GM06990 (cell line): ENCODE measurements at regions not wholly inside any gene's neighbourhood (a gene's known extent, or its start where the extent isn't known, plus 50 kb on each side); places are given as distances from the start of the nearest gene placed in this dataset.

Experiments used
- DNase-seq: peaks from one replicate; pipeline ENCODE4 v3.0.0-alpha.2; 2011; ENCODE audit not compliant: insufficient read length; ENCODE audit errors: extremely low read depth
- H3K27me3 ChIP-seq: replicated peaks from 2 replicates; pipeline ENCODE4 v1.6.0; 2011; ENCODE audit warnings: low read length; ENCODE audit not compliant: control insufficient read depth, insufficient read depth
- H3K36me3 ChIP-seq: 2 replicates; pipeline ENCODE4 v1.5.1; 2011; ENCODE audit warnings: low read length; ENCODE audit not compliant: control insufficient read depth, insufficient read depth
- H3K4me3 ChIP-seq: replicated peaks from 2 replicates; pipeline ENCODE4 v1.5.1; 2011; ENCODE audit warnings: low read depth, mild to moderate bottlenecking, control low read depth, low read length
- TF ChIP-seq, protein P1 (sequence below): IDR thresholded peaks from 2 replicates; pipeline ENCODE4 v1.5.1; 2011; ENCODE audit warnings: low read length, control low read depth, mild to moderate bottlenecking, inconsistent platforms; ENCODE audit not compliant: insufficient read depth, poor library complexity, severe bottlenecking

GRCh38 chr1:115564201-115564600, 77.6 kb upstream of the VANGL1 start:
- no peak for DNase-seq
- H3K36me3 ChIP-seq: no peaks in the 10 kb centered on the region
- H3K27me3 ChIP-seq: no peaks in the 10 kb centered on the region
- TF ChIP-seq, protein P1, sequence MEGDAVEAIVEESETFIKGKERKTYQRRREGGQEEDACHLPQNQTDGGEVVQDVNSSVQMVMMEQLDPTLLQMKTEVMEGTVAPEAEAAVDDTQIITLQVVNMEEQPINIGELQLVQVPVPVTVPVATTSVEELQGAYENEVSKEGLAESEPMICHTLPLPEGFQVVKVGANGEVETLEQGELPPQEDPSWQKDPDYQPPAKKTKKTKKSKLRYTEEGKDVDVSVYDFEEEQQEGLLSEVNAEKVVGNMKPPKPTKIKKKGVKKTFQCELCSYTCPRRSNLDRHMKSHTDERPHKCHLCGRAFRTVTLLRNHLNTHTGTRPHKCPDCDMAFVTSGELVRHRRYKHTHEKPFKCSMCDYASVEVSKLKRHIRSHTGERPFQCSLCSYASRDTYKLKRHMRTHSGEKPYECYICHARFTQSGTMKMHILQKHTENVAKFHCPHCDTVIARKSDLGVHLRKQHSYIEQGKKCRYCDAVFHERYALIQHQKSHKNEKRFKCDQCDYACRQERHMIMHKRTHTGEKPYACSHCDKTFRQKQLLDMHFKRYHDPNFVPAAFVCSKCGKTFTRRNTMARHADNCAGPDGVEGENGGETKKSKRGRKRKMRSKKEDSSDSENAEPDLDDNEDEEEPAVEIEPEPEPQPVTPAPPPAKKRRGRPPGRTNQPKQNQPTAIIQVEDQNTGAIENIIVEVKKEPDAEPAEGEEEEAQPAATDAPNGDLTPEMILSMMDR: no peak
- H3K4me3 ChIP-seq: no peak overlapping the region

GRCh38 chr1:115560027-115560426, 81.7 kb upstream of the VANGL1 start:
- Histone ChIP-seq H3K36me3 (no peaks in the 10 kb centered on the region), H3K4me3 (no peak overlapping the region), H3K27me3 (no peaks in the 10 kb centered on the region; the same call in 1 of the 2 replicates)
- TF ChIP-seq, protein P1: no peak
- no peak for DNase-seq

DNA sequence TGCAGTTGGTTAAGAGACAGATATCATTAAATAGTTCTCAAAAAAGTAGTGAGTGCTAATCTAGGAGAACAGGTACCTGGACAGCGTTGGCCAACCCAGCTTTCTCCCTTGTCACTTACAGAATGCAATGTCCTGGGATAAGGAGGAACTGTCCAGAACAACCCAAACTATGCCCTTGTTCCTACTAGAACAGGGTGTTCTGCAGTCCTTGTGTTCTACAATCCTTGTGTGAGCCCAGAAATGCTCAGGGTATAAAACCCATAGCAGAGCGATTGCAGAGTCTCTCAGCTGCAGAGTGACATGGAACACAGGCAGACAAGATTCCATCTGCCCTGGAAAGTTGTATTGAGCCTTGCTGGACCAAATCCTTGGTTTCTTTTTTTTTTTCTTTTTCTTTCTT, 83.5 kb upstream of the VANGL1 start:
- TF ChIP-seq, protein P1: no peak
- H3K36me3 ChIP-seq: no peaks in the 10 kb centered on the region

DNA sequence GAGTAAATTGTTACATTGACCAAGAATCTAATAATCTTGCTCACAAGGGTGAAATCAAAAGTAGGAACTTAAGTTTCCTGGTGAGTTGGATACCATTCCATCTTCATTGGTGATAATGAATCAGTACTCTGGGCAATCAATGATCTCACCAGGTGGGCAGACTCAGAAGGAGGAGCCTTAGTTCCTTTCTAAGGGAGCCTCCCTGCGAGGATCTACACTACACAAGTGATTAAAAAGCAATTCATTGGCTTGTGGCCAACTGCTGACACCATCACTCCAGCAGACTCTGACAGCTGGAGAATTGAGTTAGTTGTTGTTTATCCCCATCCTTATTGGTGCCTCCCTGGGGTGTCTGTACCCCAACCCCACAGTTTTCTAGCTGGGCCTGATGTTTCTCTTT, 84.1 kb upstream of the VANGL1 start:
- H3K27me3 ChIP-seq: no peaks in the 10 kb centered on the region; the same call in 1 of the 2 replicates
- TF ChIP-seq, protein P1: no peak
- no peak for DNase-seq
- no peak overlapping the region for H3K4me3 ChIP-seq
- H3K36me3 ChIP-seq: no peaks in the 10 kb centered on the region

More for the DNA sequence above, 83.5 kb upstream of the VANGL1 start:
- Histone ChIP-seq H3K4me3 (no peak overlapping the region), H3K27me3 (no peaks in the 10 kb centered on the region; the same call in 1 of the 2 replicates)
- no peak for DNase-seq

- TF ChIP-seq, protein P1: no peak
- Histone ChIP-seq H3K27me3 (no peaks in the 10 kb centered on the region; the same call in 1 of the 2 replicates), H3K36me3 (no peaks in the 10 kb centered on the region), H3K4me3 (no peak overlapping the region)
- no peak for DNase-seq
Measured at GRCh38 chr1:115556236-115556635, 85.5 kb upstream of the VANGL1 start.

- H3K36me3 ChIP-seq: no peaks in the 10 kb centered on the region
- DNase-seq: no peak
Measured at GRCh38 chr1:115555446-115555845, 86.3 kb upstream of the VANGL1 start.

More at GRCh38 chr1:115555446-115555845, 86.3 kb upstream of the VANGL1 start:
- TF ChIP-seq, protein P1: no peak
- Histone ChIP-seq H3K4me3 (no peak overlapping the region), H3K27me3 (no peaks in the 10 kb centered on the region; the same call in 1 of the 2 replicates)
